Sciatic nerve (tissue), 2 donors: ENCODE measurements at regions not wholly inside any gene's neighbourhood (a gene's known extent, or its start where the extent isn't known, plus 50 kb on each side); places are given as distances from the start of the nearest gene placed in this dataset.
"Not testable (repeated sequence)": the region's sequence is repeated elsewhere in the genome, so short reads cannot be mapped to it uniquely, and the experiment has no call there.

Source experiments
- ATAC-seq: fragments of 200-7000 bp; cut with Tn5 transposase; one replicate; pipeline ENCODE4 v1.9.1; 2020; ENCODE audit warnings: mild to moderate bottlenecking, moderate library complexity
- DNase-seq: peaks from one replicate; pipeline ENCODE4 v3.0.0-alpha.2; 2020; ENCODE audit warnings: low spot score
- intact Hi-C: fragments of 100-400 bp; cut with DNase I; formaldehyde crosslinking; loops from one replicate; pipeline ENCODE4 v1.14.2; 2022
- donor health status: DM: no; HTN: no; CAD: no.
- donor health status: DM: no; HTN: no; CAD: no.

DNA sequence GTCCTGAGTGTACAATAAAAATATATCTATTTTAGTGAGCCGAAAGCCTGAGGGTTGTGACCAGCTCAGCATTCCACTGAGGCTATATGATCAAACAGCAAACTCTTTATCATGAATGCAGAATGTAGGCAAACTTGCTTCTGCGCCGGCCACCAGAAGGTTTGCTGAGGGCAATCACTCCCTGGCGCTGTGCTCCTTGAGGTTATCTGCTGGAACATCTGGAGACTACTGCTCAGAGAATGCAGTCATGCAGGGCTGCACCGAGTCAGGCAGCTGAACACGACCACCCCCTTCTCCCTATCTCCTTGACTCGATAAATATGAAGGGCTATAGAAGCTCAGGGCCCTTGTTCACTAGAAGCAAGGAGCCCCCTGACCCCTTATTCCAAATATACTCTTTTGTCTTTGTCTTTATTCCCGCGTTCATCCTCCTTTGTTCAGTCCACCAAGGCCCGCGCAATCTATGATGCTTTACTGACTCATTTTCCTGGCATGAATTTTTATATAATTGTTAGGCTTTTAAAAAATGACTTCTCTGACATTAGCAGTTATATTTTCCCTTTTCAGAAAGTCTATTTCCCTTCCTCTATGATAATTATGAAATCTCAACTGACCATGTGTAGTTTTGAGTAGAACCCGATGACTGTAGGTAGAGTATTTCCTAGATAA lies 1089.3 kb downstream of the SLC16A7 start:
- no peak for DNase-seq

DNA sequence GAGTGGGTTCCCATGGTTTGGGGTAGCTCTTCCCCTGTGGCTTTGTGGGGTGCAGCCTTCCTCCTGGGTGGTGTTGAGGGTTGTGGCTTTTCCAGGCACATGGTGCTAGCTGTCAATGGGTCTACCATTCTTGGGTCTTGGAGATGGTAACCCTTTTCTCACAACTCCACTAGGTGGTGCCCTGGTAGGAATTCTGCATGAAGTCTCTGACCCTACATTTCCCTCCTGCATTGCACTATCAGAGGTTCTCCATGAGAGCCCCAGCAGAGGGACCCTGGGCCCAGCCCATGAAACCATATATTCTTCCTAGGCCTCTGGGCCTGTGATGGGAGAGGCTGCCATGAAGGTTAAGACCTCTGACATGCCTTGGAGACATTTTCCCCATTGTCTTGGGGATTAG lies 1093.3 kb downstream of the SLC16A7 start:
- DNase-seq (no peak), ATAC-seq (no peak)
- intact Hi-C loops, result no loop called here

More for the DNA sequence above, 1089.3 kb downstream of the SLC16A7 start:
- intact Hi-C loops, result no loop called here
- ATAC-seq, result no peak

DNA sequence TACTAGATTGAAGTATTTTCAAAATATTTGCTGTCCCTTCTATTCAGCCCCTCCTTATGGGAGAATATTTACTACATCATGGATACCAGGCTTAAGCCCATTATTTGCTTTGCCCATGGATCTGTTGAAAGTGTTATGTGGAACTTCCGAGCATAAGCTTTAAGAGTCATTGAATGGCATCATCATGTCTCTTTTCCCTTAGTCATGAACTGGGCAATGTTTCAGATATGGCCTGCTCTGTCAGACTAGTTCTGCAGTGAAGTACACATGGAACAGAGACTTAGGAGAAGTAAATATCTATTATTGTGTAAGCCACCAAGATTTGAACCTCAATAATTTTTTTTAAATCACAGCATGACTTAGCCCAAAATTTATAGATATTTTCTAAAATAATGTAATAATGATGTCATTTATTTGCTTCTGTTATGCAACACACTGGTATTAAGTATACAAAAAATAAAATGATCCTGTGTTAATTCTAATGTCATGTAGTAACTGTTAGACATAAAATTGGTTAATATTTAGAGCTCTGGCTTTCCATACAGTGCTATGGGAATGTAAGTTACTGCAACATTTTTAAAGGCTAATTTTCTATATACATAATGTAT lies 1097.3 kb downstream of the SLC16A7 start:
- DNase-seq (no peak), ATAC-seq (no peak)

DNA sequence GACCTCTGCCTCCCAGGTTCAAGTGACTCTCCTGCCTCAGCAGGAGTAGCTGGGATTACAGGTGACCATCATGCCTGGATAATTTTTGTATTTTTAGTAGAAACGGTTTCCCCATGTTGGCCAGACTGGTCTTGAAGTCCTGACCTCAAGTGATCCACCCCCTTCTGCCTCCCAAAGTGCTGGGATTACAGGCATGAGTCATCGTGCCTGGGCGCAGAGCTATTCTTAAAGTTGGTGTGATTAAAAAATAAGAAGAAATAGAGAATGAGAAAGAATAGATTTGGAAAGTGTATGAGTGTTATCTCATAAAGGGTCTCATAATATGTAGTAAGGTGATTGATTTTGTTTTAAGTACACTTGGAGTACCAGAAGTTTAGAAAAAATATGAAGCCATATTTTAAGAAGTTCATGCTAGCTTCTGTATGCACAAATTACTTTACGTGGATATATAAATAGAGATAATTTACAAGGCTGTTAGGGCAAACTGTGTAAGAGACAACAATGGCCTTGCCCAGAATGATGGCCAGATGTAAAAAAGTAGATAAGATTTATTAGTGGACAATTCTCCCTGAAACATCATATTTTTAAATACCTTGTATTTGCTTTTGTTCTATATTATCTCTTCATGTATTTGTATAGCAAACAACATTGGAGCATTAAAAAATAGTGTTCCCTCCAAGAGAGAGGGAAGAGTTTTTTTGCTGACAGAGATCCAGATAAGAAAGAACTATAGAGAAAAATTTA lies 1108.5 kb downstream of the SLC16A7 start:
- intact Hi-C loops, result no loop called here
- DNase-seq (no peak), ATAC-seq (no peak)

More for the DNA sequence above, 1097.3 kb downstream of the SLC16A7 start:
- intact Hi-C loops, result no loop called here

DNA sequence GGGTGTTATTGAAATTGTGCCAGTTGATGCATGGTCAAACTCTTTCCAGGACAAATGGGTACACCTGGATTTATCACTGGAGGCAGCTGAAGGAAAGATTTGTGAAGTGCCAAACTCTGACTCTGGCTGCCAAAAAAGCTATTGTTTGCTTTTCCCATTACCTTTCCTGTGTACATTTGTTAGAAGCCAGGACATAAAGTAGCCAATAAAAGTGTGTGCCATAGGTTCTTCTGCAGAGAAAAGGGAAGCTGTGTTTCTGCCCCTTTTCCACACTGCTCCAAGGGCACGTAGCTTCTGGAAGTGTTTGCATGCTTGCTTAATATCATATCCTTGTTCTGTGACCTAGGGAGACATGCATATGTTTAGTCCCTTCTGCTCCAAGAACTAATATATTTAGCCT lies 1114.4 kb downstream of the SLC16A7 start:
- intact Hi-C loops, result no loop called here
- DNase-seq (no peak), ATAC-seq (no peak)

DNA sequence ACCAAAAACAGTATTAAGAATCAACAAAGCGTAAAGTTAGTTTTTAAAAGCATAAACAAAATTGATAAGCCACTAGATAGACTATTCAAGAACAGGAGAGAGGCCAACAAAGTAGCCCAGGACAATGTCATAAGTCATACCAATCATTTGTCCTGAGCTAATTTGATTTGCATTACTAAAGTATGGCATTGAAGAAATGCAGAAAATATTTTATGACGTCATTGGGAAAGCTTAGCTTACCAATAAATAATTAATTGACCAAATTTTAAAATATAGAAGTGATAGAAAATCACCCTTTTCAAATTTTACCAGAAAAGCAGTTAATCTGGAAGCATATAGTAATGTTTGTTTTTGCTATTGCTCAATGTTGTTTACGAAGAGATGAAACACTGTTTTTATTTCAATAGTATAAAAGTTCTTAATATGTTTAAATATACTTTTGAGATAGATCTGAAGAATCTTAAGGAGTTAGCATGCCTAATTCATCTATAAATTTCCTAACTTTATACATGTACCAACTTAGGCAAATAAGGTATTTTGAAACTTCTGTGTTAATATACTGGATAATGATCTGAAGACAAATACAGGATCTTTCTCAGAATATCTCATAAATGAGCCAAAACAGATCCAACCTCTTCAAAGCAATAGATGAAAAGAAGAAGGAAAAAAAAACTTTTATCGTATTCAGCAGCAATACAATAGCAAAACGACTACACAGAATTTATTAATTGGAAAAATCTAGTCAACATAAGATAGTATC lies 1118.5 kb downstream of the SLC16A7 start:
- ATAC-seq (no peak), DNase-seq (no peak)
- intact Hi-C loops, result no loop called here

DNA sequence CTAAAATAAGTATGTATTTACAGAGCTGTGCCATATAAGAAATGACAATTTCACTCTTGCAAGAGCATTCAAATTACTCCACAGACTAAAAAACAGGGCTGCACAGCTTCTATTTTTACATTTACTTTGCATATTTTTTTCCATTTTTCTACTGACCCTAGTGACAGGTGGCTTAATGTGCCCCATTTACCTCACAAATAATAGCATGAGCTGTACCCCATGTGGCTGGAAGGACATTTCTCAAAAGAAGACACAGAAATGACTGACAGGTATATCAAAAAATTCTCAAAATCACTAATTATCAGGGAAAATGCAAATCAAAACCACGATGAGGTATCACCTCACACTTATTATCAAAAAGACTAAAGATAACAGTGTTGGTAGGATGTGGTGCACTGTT lies 1128.6 kb downstream of the SLC16A7 start:
- intact Hi-C loops, result no loop called here
- DNase-seq (no peak), ATAC-seq (no peak)

DNA sequence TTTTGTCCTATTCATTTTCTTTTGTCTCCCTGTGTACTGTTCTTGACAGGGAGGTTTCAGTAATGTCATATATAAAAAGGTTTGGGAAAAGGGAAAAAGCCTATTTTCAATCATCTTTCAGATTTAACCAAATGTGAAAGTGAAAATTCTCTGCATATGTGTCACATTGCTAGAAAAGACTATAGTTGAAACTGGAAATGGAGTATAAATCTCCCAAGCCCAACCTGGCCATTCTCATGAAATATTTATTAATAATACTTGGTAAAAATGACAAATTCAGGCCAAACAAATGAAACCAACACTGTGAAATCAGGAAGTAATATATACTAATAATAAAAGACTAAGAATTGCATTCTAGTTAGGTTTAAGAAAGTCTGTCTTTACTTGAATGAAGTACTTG lies 1129.2 kb downstream of the SLC16A7 start:
- no peak for ATAC-seq
- intact Hi-C loops, result no loop called here
- no peak for DNase-seq

DNA sequence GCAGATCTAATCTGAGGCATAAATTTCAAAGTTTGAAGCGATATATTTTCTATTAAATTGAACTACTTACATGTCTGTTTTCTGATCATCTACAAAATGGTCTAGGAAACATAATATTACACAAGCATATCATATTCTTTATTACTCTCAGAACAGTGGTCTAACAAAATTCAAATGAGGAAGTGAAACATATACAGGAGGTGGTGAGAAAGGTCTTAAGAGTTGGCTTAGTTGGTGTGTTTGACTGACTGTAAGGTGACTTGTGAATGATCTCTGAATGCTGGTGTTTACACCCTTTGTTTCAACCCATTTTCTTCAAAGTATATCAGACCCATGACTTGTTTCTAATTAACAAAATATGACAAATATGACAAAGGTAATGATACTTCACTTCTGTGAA lies 1156.8 kb downstream of the SLC16A7 start:
- intact Hi-C loops, result no loop called here
- ATAC-seq (no peak), DNase-seq (no peak)

DNA sequence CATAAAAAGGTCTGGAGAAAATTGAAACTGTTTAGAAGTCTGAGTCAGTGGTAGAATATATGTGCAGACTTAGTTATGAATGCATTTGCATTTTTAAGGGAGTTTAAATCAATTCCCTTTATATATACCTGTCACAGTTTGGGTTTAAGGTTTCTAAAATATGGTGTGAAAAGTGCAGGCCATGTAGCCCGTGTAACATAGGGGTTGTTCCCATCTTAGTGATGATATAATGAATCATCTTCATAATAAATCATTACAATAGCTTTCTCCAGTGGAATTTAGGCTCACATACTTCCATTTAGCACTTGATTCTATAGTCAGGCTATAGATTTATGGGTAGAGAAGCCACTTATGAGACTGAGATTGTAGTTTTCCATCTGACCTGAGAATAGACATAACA lies 1162.4 kb downstream of the SLC16A7 start:
- DNase-seq, result no peak
- intact Hi-C loops, result no loop called here
- ATAC-seq, result no peak

DNA sequence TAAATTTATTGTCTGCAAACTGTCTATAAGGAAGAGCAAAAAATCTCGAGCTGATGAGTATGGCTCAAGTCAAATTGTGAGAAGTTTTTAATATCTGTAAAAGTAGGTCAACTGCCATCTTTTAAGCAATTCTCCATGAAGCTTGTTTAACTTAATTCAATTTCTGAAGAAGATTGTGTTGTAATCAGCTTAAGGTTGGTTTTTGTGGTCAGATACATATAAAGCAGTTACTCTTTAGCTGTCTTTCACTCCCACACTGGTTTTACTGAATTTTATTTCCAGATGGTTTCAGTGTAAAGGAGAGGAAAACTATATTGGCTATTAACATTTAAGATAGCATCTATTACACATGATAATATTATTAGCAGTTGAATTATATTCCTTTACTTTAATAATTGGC lies 1165.1 kb downstream of the SLC16A7 start:
- DNase-seq (no peak), ATAC-seq (no peak)
- intact Hi-C loops, result no loop called here

DNA sequence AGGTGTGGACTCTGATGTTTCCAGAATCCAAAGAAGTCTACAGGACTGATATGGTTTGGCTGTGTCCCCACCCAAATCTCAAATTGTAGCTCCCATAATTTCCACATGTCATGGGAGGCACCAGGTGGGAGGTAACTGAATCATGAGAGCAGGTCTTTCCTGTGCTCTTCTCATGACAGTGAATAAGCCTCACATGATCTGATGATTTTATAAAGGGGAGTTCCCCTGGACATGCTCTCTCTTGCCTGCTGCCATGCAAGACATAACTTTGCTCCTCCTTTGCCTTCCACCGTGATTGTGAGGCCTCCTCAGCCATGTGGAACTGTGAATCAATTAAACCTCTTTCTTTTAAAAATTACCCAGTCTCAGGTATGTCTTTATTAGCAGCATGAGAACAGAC lies 1205.3 kb downstream of the SLC16A7 start:
- DNase-seq, intact Hi-C loops, ATAC-seq: not testable (repeated sequence)

DNA sequence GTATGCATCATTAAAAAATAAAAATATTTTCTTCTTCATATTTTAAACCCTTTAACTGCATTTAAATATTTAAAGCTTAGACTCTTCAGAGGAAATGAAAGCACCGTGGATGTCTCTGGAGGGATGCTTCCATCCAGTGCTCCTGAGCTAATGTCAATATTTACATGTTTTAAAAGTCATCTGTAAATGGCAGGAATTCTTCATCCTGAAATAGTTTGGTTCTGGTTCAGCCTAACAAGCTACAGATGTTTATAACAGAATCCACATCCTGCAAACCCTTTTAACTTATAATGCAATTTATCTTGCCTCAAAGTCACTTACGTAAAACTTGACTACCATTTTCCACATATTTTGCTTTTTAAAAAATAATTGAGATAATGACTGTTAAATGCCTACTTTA lies 1207.3 kb downstream of the SLC16A7 start:
- intact Hi-C loops, result no loop called here
- DNase-seq, result no peak
- ATAC-seq, result no peak

DNA sequence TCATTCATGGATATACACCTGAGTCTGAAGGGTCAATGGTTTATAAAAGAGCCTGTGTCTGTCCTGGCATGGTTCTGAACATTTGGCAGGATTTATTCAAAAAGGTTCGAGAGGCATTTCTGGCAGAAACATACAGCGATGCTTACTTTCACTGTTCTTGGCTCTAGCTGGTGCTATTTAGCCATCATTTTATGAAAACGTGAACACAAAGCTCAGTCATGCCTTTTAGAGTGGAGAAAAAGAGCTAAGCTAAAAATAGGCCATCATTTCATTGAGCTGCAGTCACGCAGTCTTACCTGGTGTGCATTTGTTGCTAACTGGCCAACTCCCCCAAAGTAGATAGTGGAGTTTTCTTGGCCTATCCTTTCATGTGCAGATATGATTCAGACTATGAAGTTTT lies 1209.5 kb downstream of the SLC16A7 start:
- DNase-seq (no peak), ATAC-seq (no peak)
- intact Hi-C loops, result no loop called here

DNA sequence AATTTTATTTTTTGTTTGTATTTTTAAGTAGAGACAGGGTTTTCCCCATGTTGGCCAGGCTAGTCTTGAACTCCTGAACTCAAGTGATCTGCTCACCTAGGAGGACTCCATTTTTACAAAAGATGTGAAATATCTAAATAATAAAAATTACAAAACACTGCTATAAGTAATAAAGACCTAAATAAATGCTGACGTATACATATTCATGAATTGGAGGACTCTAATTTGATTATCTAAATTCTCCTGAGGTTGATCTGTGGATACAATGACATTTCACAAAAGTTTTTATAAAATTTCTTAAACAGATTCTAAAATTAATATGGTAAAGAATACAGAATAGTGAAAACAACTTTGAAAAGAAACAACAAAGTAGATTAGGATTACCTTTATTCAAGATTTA lies 1224.0 kb downstream of the SLC16A7 start:
- intact Hi-C loops, result no loop called here
- DNase-seq, result no peak
- no peak for ATAC-seq

DNA sequence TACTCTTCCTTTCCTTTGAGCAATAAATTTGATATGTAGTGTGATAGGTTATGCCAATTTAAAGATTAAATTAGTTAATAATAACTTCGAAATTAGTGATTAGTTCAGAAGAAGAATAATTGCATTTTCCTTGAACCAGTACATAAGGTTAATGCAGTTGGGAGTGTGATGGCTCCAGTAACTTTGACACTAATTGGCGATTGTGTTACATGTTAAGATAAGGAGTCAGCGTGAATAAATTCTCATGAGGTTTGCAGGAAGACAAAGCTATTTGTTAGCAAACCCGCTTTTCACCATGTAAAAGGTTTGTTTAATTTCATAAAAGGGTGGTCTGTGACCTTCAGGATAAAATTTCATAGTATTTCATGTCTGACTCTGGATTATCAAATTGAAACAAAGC lies 1226.8 kb downstream of the SLC16A7 start:
- DNase-seq, result no peak
- ATAC-seq, result no peak
- intact Hi-C loops, result no loop called here

DNA sequence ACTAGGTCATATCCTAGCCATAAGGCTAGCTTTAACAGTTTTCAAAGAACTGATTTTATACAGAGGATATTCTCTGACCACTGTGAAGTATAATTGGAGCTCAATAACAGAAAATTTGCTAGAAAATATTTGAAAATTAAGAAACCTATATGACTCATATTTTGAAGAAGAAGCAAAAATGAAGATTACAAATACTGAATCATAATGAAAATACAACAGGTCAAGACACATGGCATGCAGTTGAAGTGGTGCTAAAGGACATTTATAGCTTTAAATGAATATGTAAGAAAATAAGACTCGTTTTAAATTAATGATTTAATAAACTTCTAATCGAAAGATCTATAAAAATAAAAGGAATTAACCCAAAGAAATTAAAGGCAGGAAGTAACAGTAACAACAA lies 1234.6 kb downstream of the SLC16A7 start:
- DNase-seq, result no peak
- intact Hi-C loops, result no loop called here
- no peak for ATAC-seq

DNA sequence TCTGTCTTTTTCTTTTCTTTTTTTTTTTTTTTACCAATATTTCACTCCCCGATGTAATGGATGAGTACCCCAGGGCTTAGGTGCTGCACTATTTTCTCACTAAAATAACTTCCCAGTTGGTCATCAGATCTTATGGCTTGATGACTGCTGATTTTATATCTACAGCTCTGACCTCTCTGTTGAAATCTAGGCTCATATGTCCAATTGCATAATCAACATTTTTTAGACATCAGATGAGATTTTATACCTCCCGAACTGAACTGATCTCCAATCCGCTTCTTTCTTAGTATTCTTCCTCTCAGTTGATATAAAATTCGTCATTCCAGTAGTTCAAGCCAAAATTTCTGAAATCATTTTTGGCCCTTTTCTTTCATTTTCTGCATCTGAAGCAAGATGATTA lies 1236.5 kb downstream of the SLC16A7 start:
- DNase-seq (no peak), ATAC-seq (no peak)
- intact Hi-C loops, result no loop called here

DNA sequence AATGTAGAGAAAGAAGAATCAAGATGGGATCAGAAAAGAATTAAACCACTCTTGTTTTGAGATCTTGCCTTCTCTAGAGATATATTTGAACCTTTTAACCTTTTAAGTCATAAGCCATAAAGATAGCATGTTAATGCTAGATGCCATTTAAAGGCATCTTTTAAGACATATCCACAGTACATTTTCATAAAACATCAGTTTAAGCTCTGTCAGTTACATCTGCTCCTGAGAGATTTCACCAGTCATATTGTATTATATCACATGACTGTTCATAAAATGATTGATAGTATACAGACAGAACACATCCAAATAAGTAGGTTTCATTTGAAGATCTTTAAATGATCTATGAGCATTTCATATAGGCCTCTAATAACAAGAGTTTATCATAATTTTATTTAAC lies 1238.5 kb downstream of the SLC16A7 start:
- DNase-seq (no peak), ATAC-seq (no peak)

DNA sequence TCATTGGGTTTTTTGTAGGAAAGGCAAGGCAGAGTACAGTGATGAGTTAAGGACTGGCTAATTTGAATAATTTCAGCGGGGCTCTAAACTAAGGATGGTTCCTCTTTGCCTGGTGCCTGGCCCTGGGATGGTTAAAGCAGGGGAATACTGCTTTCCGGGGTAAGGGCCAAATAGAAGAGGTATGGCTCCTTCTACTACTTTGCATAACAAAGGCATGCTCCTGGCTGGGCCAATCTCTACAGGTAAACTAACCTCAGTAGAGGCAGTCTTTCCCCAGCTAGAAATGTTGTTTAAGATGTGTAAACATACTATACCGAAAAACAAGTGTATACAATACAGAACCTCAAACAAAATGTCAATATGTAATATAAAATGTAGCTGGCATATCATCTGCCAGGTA lies 1239.0 kb downstream of the SLC16A7 start:
- intact Hi-C loops, result no loop called here
- ATAC-seq (no peak), DNase-seq (no peak)

More for the DNA sequence above, 1238.5 kb downstream of the SLC16A7 start:
- intact Hi-C loops, result no loop called here
